ENCODE measurements at regions not wholly inside any gene's neighbourhood (a gene's known extent, or its start where the extent isn't known, plus 50 kb on each side); places are given as distances from the start of the nearest gene placed in this dataset.

DNA sequence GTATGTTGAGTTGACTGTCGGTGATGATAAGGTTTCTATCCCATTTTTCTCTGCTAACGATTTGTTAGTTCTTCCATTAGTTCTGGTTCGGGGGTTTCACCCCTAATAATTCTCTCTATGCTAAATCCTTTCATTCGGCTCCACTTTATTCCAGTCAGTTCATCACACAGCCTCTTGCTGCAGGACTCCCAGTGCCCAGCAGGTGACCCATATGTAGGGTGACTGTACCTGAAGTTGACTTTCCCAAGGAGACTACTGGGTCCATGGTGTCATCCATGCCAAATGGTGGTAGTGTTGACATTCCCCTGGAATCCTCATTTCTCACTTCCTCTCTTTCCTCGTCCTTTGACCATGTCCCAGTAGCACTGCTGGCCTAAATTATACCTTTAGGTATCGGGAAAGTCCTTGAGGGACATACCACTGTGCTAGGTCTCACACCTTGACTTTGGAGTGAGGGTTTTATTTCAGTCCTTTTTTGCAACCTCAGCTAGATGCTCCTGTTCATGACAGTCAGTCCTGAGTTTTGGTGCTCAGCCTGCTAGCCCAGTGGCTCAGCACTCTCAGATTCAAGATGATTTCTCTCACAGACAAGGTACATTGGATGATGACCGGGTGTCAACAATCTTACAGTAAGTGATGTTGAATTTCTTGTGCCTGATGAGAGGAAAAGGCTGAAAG, 105.1 kb upstream of the ARHGAP24 start:
- Histone ChIP-seq H3K79me2 (ENCODE audit: low read length) (no peaks in the 10 kb centered on the region), H3K27me3 (ENCODE audit: low read length) (no peaks in the 10 kb centered on the region), H3K9ac (ENCODE audit: low read length) (no peak overlapping the region), H4K20me1 (ENCODE audit: insufficient read depth, low read depth, low read length) (no peaks in the 10 kb centered on the region), H3K9me3 (ENCODE audit: low read length) (no peaks in the 10 kb centered on the region), H3K36me3 (ENCODE audit: insufficient read depth, low read length) (no peaks in the 10 kb centered on the region), H3K4me2 (ENCODE audit: low read depth, low read length, poor library complexity, severe bottlenecking) (peak overlapping the region; percentile 15), H3K4me3 (ENCODE audit: low read length) (no peak overlapping the region), H3K27ac (ENCODE audit: low read length) (no peak overlapping the region), H2AFZ (ENCODE audit: low read length) (no peak overlapping the region), H3K4me1 (ENCODE audit: low read length) (peaks cover 13% of the 10 kb centered on the region), H3K9me2 (replicated peaks; ENCODE audit: insufficient read depth, low read length) (no peaks in the 10 kb centered on the region)
- DNase-seq: no peak

DNA sequence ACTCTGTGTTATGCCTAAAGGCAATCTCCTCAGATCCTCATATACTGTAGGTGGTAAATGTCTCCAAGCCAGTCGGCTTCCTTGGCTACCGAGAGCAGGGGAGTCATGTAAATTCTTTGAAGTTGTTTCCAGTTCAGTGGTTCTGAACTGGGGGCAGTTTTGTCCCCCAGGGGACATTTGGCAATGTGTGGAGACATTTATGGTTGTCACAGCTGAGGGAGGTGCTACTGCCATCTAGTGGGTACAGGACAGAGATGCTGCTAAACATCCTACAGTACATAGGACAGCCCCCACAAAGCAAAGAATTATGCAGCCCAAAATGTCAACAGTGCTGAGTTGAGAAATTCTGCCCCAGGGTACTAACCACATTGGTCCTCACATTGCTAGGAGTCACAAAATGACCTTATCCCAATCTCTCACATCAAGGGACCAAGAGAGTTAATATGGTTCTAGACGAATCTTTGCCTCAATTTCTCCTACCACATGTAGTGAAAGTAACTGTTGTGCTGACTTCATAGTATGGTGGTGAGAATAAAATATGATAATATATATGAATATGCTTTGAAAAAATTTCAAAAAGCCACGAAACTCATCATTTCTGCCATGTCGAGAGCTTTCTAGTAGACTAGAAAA, 104.4 kb upstream of the ARHGAP24 start:
- peak; percentile 85 for DNase-seq

GRCh38 chr4:85372966-85373365, 102.0 kb upstream of the ARHGAP24 start:
- Histone ChIP-seq H3K4me2 (ENCODE audit: low read depth, low read length, poor library complexity, severe bottlenecking) (no peak overlapping the region), H3K27ac (ENCODE audit: low read length) (no peak overlapping the region)

More for the DNA sequence above, 104.4 kb upstream of the ARHGAP24 start:
- Histone ChIP-seq H3K4me3 (ENCODE audit: low read length) (no peak overlapping the region), H3K27ac (ENCODE audit: low read length) (no peak overlapping the region), H3K9ac (ENCODE audit: low read length) (no peak overlapping the region), H3K4me1 (ENCODE audit: low read length) (peaks cover 13% of the 10 kb centered on the region), H3K9me2 (replicated peaks; ENCODE audit: insufficient read depth, low read length) (no peaks in the 10 kb centered on the region), H2AFZ (ENCODE audit: low read length) (no peak overlapping the region), H3K4me2 (ENCODE audit: low read depth, low read length, poor library complexity, severe bottlenecking) (peak overlapping the region; percentile 15), H3K27me3 (ENCODE audit: low read length) (no peaks in the 10 kb centered on the region), H3K9me3 (ENCODE audit: low read length) (no peaks in the 10 kb centered on the region), H3K79me2 (ENCODE audit: low read length) (no peaks in the 10 kb centered on the region), H3K36me3 (ENCODE audit: insufficient read depth, low read length) (no peaks in the 10 kb centered on the region), H4K20me1 (ENCODE audit: insufficient read depth, low read depth, low read length) (no peaks in the 10 kb centered on the region)

GRCh38 chr4:85376285-85376684, 98.7 kb upstream of the ARHGAP24 start:
- Histone ChIP-seq H3K4me3 (ENCODE audit: low read length) (no peak overlapping the region), H3K27me3 (ENCODE audit: low read length) (no peaks in the 10 kb centered on the region), H3K27ac (ENCODE audit: low read length) (no peak overlapping the region), H3K36me3 (ENCODE audit: insufficient read depth, low read length) (no peaks in the 10 kb centered on the region), H3K4me2 (ENCODE audit: low read depth, low read length, poor library complexity, severe bottlenecking) (no peak overlapping the region), H4K20me1 (ENCODE audit: insufficient read depth, low read depth, low read length) (no peaks in the 10 kb centered on the region), H3K9me2 (replicated peaks; ENCODE audit: insufficient read depth, low read length) (no peaks in the 10 kb centered on the region), H3K79me2 (ENCODE audit: low read length) (no peaks in the 10 kb centered on the region), H2AFZ (ENCODE audit: low read length) (no peak overlapping the region), H3K4me1 (ENCODE audit: low read length) (peaks cover 24% of the 10 kb centered on the region), H3K9ac (ENCODE audit: low read length) (no peak overlapping the region), H3K9me3 (ENCODE audit: low read length) (no peaks in the 10 kb centered on the region)
- no peak for DNase-seq

More at GRCh38 chr4:85372966-85373365, 102.0 kb upstream of the ARHGAP24 start:
- DNase-seq: no peak
- no peaks in the 10 kb centered on the region for H4K20me1 ChIP-seq (ENCODE audit: insufficient read depth, low read depth, low read length)
- H3K36me3 ChIP-seq (ENCODE audit: insufficient read depth, low read length): no peaks in the 10 kb centered on the region
- H2AFZ ChIP-seq (ENCODE audit: low read length): no peak overlapping the region
- no peaks in the 10 kb centered on the region for H3K79me2 ChIP-seq (ENCODE audit: low read length)
- no peaks in the 10 kb centered on the region for H3K9me3 ChIP-seq (ENCODE audit: low read length)
- H3K27me3 ChIP-seq (ENCODE audit: low read length): no peaks in the 10 kb centered on the region
- peaks cover 21% of the 10 kb centered on the region for H3K4me1 ChIP-seq (ENCODE audit: low read length)
- H3K9ac ChIP-seq (ENCODE audit: low read length): no peak overlapping the region
- H3K4me3 ChIP-seq (ENCODE audit: low read length): no peak overlapping the region
- H3K9me2 ChIP-seq (replicated peaks; ENCODE audit: insufficient read depth, low read length): no peaks in the 10 kb centered on the region

DNA sequence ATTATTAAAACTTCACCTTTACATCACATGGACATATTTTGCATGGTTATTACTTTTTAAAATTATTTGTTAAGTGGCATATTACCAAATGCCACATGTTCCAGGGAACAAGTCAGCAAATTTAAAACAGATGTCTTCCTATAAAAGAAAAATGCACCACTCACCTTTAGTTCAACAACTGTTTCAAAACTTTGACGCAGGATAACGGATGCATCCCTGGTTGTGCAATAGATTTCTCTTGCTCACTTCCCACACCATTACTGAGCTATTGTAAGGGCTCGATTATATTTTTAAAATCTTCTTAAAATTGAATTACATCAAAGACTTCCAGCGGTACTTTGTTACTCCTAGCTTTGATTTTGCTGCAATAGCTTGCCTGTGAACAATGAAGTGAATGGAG, 93.0 kb upstream of the ARHGAP24 start:
- no peaks in the 10 kb centered on the region for H4K20me1 ChIP-seq (ENCODE audit: insufficient read depth, low read depth, low read length)
- H3K9me3 ChIP-seq (ENCODE audit: low read length): no peaks in the 10 kb centered on the region
- H3K27ac ChIP-seq (ENCODE audit: low read length): no peak overlapping the region
- no peaks in the 10 kb centered on the region for H3K36me3 ChIP-seq (ENCODE audit: insufficient read depth, low read length)
- H3K4me3 ChIP-seq (ENCODE audit: low read length): no peak overlapping the region
- no peaks in the 10 kb centered on the region for H3K9me2 ChIP-seq (replicated peaks; ENCODE audit: insufficient read depth, low read length)
- no peaks in the 10 kb centered on the region for H3K79me2 ChIP-seq (ENCODE audit: low read length)
- no peak overlapping the region for H3K4me2 ChIP-seq (ENCODE audit: low read depth, low read length, poor library complexity, severe bottlenecking)
- DNase-seq: no peak
- no peak overlapping the region for H2AFZ ChIP-seq (ENCODE audit: low read length)
- no peak overlapping the region for H3K9ac ChIP-seq (ENCODE audit: low read length)
- H3K4me1 ChIP-seq (ENCODE audit: low read length): peaks cover 24% of the 10 kb centered on the region
- no peaks in the 10 kb centered on the region for H3K27me3 ChIP-seq (ENCODE audit: low read length)

DNA sequence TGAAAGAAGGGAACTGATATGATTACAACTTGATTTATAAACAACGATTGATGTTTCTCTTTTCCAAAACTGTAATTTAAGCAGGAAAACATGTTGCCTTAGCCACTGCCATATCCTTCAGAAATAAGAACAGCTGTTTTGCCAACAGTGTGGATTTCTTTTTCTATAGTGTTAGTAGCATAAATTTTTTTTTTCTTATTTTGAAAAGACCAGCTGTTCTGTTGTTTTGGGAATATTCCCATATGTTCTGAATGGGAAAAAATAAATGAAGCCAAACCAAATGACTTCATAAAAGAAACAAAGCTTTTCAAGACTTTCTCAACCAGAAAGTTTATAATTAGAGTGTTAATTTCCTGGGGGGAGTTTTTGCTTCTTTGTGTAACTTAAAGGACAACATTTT, 83.9 kb upstream of the ARHGAP24 start:
- Histone ChIP-seq H3K9me2 (replicated peaks; ENCODE audit: insufficient read depth, low read length) (no peaks in the 10 kb centered on the region), H4K20me1 (ENCODE audit: insufficient read depth, low read depth, low read length) (no peaks in the 10 kb centered on the region), H2AFZ (ENCODE audit: low read length) (no peak overlapping the region), H3K4me1 (ENCODE audit: low read length) (peaks cover 26% of the 10 kb centered on the region), H3K27me3 (ENCODE audit: low read length) (no peaks in the 10 kb centered on the region), H3K9me3 (ENCODE audit: low read length) (no peaks in the 10 kb centered on the region), H3K4me3 (ENCODE audit: low read length) (no peak overlapping the region), H3K36me3 (ENCODE audit: insufficient read depth, low read length) (no peaks in the 10 kb centered on the region), H3K4me2 (ENCODE audit: low read depth, low read length, poor library complexity, severe bottlenecking) (no peak overlapping the region), H3K79me2 (ENCODE audit: low read length) (no peaks in the 10 kb centered on the region), H3K27ac (ENCODE audit: low read length) (no peak overlapping the region), H3K9ac (ENCODE audit: low read length) (no peak overlapping the region)
- no peak for DNase-seq

GRCh38 chr4:85391589-85392410, 83.2 kb upstream of the ARHGAP24 start:
- H4K20me1 ChIP-seq (ENCODE audit: insufficient read depth, low read depth, low read length): no peaks in the 10 kb centered on the region
- no peaks in the 10 kb centered on the region for H3K36me3 ChIP-seq (ENCODE audit: insufficient read depth, low read length)
- H3K9me3 ChIP-seq (ENCODE audit: low read length): no peaks in the 10 kb centered on the region
- peaks cover 26% of the 10 kb centered on the region for H3K4me1 ChIP-seq (ENCODE audit: low read length)
- no peak overlapping the region for H3K9ac ChIP-seq (ENCODE audit: low read length)
- H3K27me3 ChIP-seq (ENCODE audit: low read length): no peaks in the 10 kb centered on the region
- no peak overlapping the region for H2AFZ ChIP-seq (ENCODE audit: low read length)
- no peak overlapping the region for H3K4me2 ChIP-seq (ENCODE audit: low read depth, low read length, poor library complexity, severe bottlenecking)
- H3K27ac ChIP-seq (ENCODE audit: low read length): no peak overlapping the region
- H3K79me2 ChIP-seq (ENCODE audit: low read length): no peaks in the 10 kb centered on the region
- H3K9me2 ChIP-seq (replicated peaks; ENCODE audit: insufficient read depth, low read length): no peaks in the 10 kb centered on the region
- no peak overlapping the region for H3K4me3 ChIP-seq (ENCODE audit: low read length)
- no peak for DNase-seq

GRCh38 chr4:85393201-85393600, 81.7 kb upstream of the ARHGAP24 start:
- no peaks in the 10 kb centered on the region for H3K79me2 ChIP-seq (ENCODE audit: low read length)
- H3K4me2 ChIP-seq (ENCODE audit: low read depth, low read length, poor library complexity, severe bottlenecking): peak overlapping the region; percentile 29
- DNase-seq: peak; percentile 42

More at GRCh38 chr4:85393201-85393600, 81.7 kb upstream of the ARHGAP24 start:
- Histone ChIP-seq H3K36me3 (ENCODE audit: insufficient read depth, low read length) (no peaks in the 10 kb centered on the region), H3K9me2 (replicated peaks; ENCODE audit: insufficient read depth, low read length) (no peaks in the 10 kb centered on the region), H2AFZ (ENCODE audit: low read length) (no peak overlapping the region), H3K9me3 (ENCODE audit: low read length) (no peaks in the 10 kb centered on the region), H3K9ac (ENCODE audit: low read length) (no peak overlapping the region), H3K4me1 (ENCODE audit: low read length) (peaks cover 26% of the 10 kb centered on the region), H3K27me3 (ENCODE audit: low read length) (no peaks in the 10 kb centered on the region), H3K4me3 (ENCODE audit: low read length) (no peak overlapping the region), H4K20me1 (ENCODE audit: insufficient read depth, low read depth, low read length) (no peaks in the 10 kb centered on the region), H3K27ac (ENCODE audit: low read length) (no peak overlapping the region)

Data from Karpas-422 (cell line).